ENCODE measurements at regions not wholly inside any gene's neighbourhood (a gene's known extent, or its start where the extent isn't known, plus 50 kb on each side); places are given as distances from the start of the nearest gene placed in this dataset.

DNA sequence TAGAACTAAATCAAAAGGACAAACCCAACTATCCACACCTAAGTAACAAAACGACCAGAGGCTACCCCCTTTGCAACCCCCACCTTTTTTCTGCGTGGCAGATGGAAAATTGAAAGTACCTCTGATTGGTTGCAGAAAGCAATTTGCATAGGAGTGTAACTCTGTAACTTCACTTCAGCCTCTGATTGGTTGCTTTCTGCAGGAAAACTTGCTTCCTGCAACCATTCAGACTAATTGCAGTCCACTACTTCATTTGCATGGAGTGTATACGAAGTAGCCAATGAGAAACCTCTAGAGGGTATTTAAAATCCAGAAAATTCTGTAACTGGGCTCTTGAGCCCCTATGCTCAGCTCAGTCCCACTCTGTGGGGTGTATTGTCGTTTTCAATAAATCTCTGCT lies 129.1 kb upstream of the OLIG3 start:
- Mint-ChIP-seq H3K36me3 (ENCODE audit: insufficient read depth, unreplicated experiment) (no peaks in the 10 kb centered on the region), H3K9me3 (ENCODE audit: unreplicated experiment) (no peaks in the 10 kb centered on the region), H3K4me3 (ENCODE audit: unreplicated experiment) (no peak overlapping the region), H3K4me1 (ENCODE audit: low read depth, unreplicated experiment) (peaks cover 6% of the 10 kb centered on the region), H3K27ac (ENCODE audit: unreplicated experiment) (no peak overlapping the region), H3K27me3 (ENCODE audit: insufficient read depth, unreplicated experiment) (peaks cover 3% of the 10 kb centered on the region)
- Histone ChIP-seq H3K36me3 (ENCODE audit: control insufficient read depth, insufficient read depth, low read length) (no peaks in the 10 kb centered on the region), H3K27me3 (replicated peaks; ENCODE audit: control insufficient read depth, insufficient read depth, low read length) (no peaks in the 10 kb centered on the region), H3K4me3 (ENCODE audit: low read depth, low read length) (no peak overlapping the region), H3K9me3 (no peaks in the 10 kb centered on the region; the same call in 1 of the 2 replicates), H3K4me1 (no peaks in the 10 kb centered on the region)
- no TSS peak for BruUV-seq (replicated peaks)
- intact Hi-C loops (cut with micrococcal nuclease; ENCODE audit: unreplicated experiment): no loop called here
- DNase-seq: no peak
- TF ChIP-seq, protein P1, sequence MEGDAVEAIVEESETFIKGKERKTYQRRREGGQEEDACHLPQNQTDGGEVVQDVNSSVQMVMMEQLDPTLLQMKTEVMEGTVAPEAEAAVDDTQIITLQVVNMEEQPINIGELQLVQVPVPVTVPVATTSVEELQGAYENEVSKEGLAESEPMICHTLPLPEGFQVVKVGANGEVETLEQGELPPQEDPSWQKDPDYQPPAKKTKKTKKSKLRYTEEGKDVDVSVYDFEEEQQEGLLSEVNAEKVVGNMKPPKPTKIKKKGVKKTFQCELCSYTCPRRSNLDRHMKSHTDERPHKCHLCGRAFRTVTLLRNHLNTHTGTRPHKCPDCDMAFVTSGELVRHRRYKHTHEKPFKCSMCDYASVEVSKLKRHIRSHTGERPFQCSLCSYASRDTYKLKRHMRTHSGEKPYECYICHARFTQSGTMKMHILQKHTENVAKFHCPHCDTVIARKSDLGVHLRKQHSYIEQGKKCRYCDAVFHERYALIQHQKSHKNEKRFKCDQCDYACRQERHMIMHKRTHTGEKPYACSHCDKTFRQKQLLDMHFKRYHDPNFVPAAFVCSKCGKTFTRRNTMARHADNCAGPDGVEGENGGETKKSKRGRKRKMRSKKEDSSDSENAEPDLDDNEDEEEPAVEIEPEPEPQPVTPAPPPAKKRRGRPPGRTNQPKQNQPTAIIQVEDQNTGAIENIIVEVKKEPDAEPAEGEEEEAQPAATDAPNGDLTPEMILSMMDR (IDR thresholded peaks at IDR 0.05; ENCODE audit: insufficient read depth in 1 of 2, low read depth in 1 of 2, low read length in 1 of 2, severe bottlenecking in 1 of 2, unreplicated experiment in 1 of 2): no peak
- ChIA-PET CTCF (no interaction called here), POLR2A (no interaction called here)

DNA sequence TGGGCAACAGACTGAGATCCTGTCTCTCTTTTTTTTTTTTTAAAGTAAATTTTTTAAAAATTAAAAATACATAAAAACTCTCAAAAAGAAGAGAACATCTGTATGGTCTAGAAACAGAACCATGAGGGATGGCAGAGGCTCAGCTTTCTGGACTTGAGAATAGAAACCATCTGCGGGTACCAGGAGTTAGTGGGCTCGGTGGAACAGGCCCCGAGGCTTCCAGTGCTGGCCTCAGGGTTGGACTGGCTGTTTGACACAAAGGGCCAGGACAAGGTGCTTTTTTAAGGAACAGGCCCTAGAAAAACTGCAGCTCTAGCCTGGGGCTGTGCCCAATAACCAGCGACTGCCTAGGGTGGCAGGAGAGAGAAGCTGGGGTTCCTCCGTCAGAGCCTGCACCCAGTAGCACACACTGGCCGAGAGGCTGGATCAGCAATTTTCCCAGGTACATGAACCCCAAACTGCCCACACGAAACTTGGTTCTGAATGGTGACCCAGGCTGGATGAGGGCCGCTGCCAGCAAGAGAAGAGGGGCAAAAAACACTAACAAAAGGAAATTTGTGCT lies 131.0 kb upstream of the OLIG3 start:
- H3K27ac Mint-ChIP-seq (ENCODE audit: unreplicated experiment): no peak overlapping the region
- DNase-seq: no peak
- TF ChIP-seq, protein P1 (IDR thresholded peaks at IDR 0.05; ENCODE audit: insufficient read depth in 1 of 2, low read depth in 1 of 2, low read length in 1 of 2, severe bottlenecking in 1 of 2, unreplicated experiment in 1 of 2): no peak
- Histone ChIP-seq H3K4me3 (ENCODE audit: low read depth, low read length) (no peak overlapping the region), H3K9me3 (no peaks in the 10 kb centered on the region), H3K36me3 (ENCODE audit: control insufficient read depth, insufficient read depth, low read length) (no peaks in the 10 kb centered on the region), H3K27me3 (replicated peaks; ENCODE audit: control insufficient read depth, insufficient read depth, low read length) (no peaks in the 10 kb centered on the region), H3K4me1 (no peaks in the 10 kb centered on the region; the same call in 1 of the 2 replicates)
- H3K36me3 Mint-ChIP-seq (ENCODE audit: insufficient read depth, unreplicated experiment): no peaks in the 10 kb centered on the region
- no TSS peak for BruUV-seq (replicated peaks)
- no peak overlapping the region for H3K4me3 Mint-ChIP-seq (ENCODE audit: unreplicated experiment)
- intact Hi-C loops (cut with micrococcal nuclease; ENCODE audit: unreplicated experiment): no loop called here
- ChIA-PET CTCF (no interaction called here), POLR2A (no interaction called here)
- H3K9me3 Mint-ChIP-seq (ENCODE audit: unreplicated experiment): no peaks in the 10 kb centered on the region
- peaks cover 3% of the 10 kb centered on the region for H3K27me3 Mint-ChIP-seq (ENCODE audit: insufficient read depth, unreplicated experiment)
- no peaks in the 10 kb centered on the region for H3K4me1 Mint-ChIP-seq (ENCODE audit: low read depth, unreplicated experiment)

DNA sequence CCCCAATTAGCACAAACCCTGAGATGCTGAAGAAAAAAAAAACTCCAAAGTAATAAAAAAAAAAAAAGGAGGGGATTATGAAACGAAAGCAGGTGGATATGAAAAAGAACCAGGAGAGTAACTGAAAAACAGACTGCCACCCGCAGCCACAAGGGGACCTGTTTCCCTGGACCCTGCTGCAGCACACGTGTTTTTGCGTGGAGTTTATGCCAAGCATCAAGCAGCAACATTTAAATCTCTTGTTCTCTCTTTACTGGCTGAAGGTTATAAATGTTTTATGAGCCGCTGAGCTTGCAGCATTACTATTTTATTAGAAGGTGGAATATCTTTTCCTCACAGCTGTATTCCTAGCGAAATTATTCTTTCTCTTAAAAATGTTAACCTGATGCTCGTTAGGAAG lies 131.6 kb upstream of the OLIG3 start:
- Mint-ChIP-seq H3K4me1 (ENCODE audit: low read depth, unreplicated experiment) (peaks cover 2% of the 10 kb centered on the region), H3K4me3 (ENCODE audit: unreplicated experiment) (no peak overlapping the region), H3K27me3 (ENCODE audit: insufficient read depth, unreplicated experiment) (peaks cover 3% of the 10 kb centered on the region), H3K9me3 (ENCODE audit: unreplicated experiment) (no peaks in the 10 kb centered on the region), H3K27ac (ENCODE audit: unreplicated experiment) (no peak overlapping the region), H3K36me3 (ENCODE audit: insufficient read depth, unreplicated experiment) (no peaks in the 10 kb centered on the region)
- Histone ChIP-seq H3K36me3 (ENCODE audit: control insufficient read depth, insufficient read depth, low read length) (no peaks in the 10 kb centered on the region), H3K4me3 (ENCODE audit: low read depth, low read length) (no peak overlapping the region), H3K27me3 (replicated peaks; ENCODE audit: control insufficient read depth, insufficient read depth, low read length) (no peaks in the 10 kb centered on the region), H3K9me3 (no peaks in the 10 kb centered on the region), H3K4me1 (peaks cover 5% of the 10 kb centered on the region; the same call in 1 of the 2 replicates)
- POLR2A ChIA-PET: no interaction called here
- TF ChIP-seq, protein P1 (IDR thresholded peaks at IDR 0.05; ENCODE audit: insufficient read depth in 1 of 2, low read depth in 1 of 2, low read length in 1 of 2, severe bottlenecking in 1 of 2, unreplicated experiment in 1 of 2): peak in 1 of 2 experiments; percentile 16
- no TSS peak for BruUV-seq (replicated peaks)
- no peak for DNase-seq
- intact Hi-C loops (cut with micrococcal nuclease; ENCODE audit: unreplicated experiment): no loop called here
- CTCF ChIA-PET: no interaction called here

Measured in Caco-2 (cell line).